Peyer's patch (tissue), 4 donors: ENCODE measurements at regions not wholly inside any gene's neighbourhood (a gene's known extent, or its start where the extent isn't known, plus 50 kb on each side); places are given as distances from the start of the nearest gene placed in this dataset.

Experiments used
- DNase-seq, 3 donors: peaks; one replicate each; pipeline ENCODE4 v3.0.0-alpha.2; 2017 to 2019
- H3K27ac ChIP-seq, 4 donors: fragments of 200-600 bp; sonication (generic); one replicate each; pipeline ENCODE4 v1.5.1; 2016 to 2019
- H3K27me3 ChIP-seq, 2 donors: fragments of 200-600 bp; sonication (generic); one replicate each; pipeline ENCODE4 v1.5.1; 2019
- H3K36me3 ChIP-seq, 3 donors: fragments of 200-600 bp; sonication (generic); one replicate each; pipeline ENCODE4 v1.5.1; 2016 to 2019
- H3K4me1 ChIP-seq, 4 donors: fragments of 200-600 bp; sonication (generic); one replicate each; pipeline ENCODE4 v1.5.1; 2016 to 2019
- H3K4me3 ChIP-seq, 4 donors: fragments of 200-600 bp; sonication (generic); 1 replicate in 3 of 4; 2 replicates in 1 of 4; pipeline ENCODE4 v1.5.1; 2016 to 2019; ENCODE audit warnings: mild to moderate bottlenecking in 1 of 4
- H3K9me3 ChIP-seq, 4 donors: fragments of 200-600 bp; sonication (generic); one replicate each; pipeline ENCODE4 v1.5.1; 2016 to 2019; ENCODE audit warnings: mild to moderate bottlenecking in 1 of 4
- POLR2A ChIP-seq, 2 donors: fragments of 450-650 bp; IDR thresholded peaks; one replicate each; pipeline ENCODE4 v1.5.1; 2017; ENCODE audit warnings: antibody characterized with exemption in 2 of 2, mild to moderate bottlenecking in 2 of 2, moderate library complexity in 2 of 2
- TF ChIP-seq, protein P1 (sequence below), 6 experiments: fragments of 450-650 bp in 4 of 6; fragments of 200-600 bp in 2 of 6; sonication (generic) in 1 of 6; IDR thresholded peaks; one replicate each; pipeline ENCODE4 v1.5.1; 2017 to 2019; ENCODE audit warnings: antibody characterized with exemption in 6 of 6, mild to moderate bottlenecking in 3 of 6, moderate library complexity in 1 of 6

DNA sequence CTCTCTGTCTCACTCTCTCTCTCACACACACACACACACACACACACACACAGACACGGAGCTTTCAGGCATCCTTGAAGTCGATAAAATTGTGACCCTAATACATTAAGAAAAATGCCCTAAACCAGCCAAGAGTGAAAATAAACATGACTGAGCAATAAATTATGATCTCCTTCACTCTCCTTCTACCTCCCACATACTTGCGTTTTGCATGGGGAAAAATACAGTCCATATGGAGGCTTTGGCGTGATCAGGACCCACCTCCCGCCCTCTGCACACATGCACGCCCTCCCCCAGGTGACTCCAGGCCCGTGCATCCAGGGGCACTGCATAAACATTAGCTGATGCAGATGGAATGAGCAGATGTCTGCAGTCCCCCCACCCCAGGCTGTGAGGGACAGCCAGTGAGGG is 114.2 kb upstream of the JARID2 start:
- Histone ChIP-seq H3K36me3 (no peaks in the 10 kb centered on the region), H3K4me3 (no peak overlapping the region), H3K4me1 (no peaks in the 10 kb centered on the region), H3K27me3 (no peaks in the 10 kb centered on the region), H3K27ac (no peak overlapping the region), H3K9me3 (no peaks in the 10 kb centered on the region)
- TF ChIP-seq, protein P1, sequence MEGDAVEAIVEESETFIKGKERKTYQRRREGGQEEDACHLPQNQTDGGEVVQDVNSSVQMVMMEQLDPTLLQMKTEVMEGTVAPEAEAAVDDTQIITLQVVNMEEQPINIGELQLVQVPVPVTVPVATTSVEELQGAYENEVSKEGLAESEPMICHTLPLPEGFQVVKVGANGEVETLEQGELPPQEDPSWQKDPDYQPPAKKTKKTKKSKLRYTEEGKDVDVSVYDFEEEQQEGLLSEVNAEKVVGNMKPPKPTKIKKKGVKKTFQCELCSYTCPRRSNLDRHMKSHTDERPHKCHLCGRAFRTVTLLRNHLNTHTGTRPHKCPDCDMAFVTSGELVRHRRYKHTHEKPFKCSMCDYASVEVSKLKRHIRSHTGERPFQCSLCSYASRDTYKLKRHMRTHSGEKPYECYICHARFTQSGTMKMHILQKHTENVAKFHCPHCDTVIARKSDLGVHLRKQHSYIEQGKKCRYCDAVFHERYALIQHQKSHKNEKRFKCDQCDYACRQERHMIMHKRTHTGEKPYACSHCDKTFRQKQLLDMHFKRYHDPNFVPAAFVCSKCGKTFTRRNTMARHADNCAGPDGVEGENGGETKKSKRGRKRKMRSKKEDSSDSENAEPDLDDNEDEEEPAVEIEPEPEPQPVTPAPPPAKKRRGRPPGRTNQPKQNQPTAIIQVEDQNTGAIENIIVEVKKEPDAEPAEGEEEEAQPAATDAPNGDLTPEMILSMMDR (IDR thresholded peaks at IDR 0.05) = no peak
- no peak for TF ChIP-seq POLR2A (IDR thresholded peaks at IDR 0.05)
- no peak for DNase-seq

DNA sequence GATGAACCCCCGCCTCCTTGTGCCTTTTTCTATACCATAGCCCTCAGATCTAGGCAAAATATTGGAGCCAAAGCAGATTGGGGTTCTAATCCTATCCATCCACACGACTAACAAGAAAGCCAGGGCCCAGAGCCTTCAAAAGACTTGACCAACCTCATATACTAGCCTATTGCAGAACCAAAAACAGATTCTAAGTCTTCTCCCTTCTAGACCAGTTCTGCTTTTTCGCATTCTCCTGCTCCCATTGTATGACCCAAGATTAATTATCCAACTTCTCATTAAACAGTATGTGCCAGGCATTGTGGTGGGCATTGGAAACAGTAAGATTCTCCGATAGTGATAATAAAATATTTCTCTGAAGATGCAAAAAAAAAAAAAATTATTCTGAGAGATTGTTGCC is 113.7 kb upstream of the JARID2 start:
- TF ChIP-seq, protein P1 (IDR thresholded peaks at IDR 0.05) = no peak
- TF ChIP-seq POLR2A (IDR thresholded peaks at IDR 0.05) = no peak
- Histone ChIP-seq H3K27ac (no peak overlapping the region), H3K9me3 (no peaks in the 10 kb centered on the region), H3K36me3 (no peaks in the 10 kb centered on the region), H3K27me3 (no peaks in the 10 kb centered on the region), H3K4me1 (no peaks in the 10 kb centered on the region), H3K4me3 (no peak overlapping the region)
- DNase-seq = no peak

DNA sequence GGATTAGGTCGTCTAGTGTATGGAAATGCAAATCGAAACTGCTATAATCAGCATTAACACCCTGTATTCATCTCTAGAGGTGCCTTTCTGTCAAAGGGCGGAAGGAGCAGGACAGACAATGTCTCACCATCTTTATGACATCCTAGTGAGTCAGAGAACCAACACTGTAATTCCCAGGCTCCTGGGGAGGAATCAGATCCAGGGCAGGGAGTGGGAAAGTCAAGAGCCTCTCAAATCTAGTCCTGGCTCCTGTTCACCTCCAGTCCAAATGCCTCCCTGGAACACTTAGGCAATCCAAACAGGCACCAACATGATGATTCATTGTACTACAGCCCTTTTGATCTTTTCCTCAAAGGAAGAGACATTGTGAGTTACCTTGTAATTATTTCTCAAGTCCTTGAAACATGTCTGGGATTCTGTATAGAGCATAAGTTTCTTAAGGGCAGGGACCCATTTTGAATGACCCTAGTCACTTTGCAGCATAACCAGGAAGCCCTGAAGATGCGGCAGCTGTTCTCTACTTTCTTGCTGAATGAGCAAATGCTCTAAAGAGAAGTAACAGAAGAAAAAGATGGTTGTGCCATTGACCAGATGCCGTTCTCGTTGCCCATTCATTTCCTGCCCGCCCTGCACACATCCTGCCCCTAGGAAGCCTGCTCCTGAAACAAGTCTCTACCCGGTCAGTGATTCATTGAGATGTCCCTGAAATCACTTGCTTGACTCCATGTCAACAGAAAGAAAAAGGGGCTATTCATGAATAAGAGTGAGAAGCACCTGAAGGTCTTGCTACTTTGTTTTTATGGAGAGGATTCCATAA is 112.8 kb upstream of the JARID2 start:
- Histone ChIP-seq H3K4me3 (no peak overlapping the region), H3K27ac (peak overlapping the region in 1 of 4 donors; percentile 4), H3K9me3 (no peaks in the 10 kb centered on the region), H3K4me1 (no peaks in the 10 kb centered on the region), H3K36me3 (no peaks in the 10 kb centered on the region), H3K27me3 (no peaks in the 10 kb centered on the region)
- DNase-seq = peak in 1 of 3 donors; percentile 60
- TF ChIP-seq, protein P1 (IDR thresholded peaks at IDR 0.05) = no peak
- TF ChIP-seq POLR2A (IDR thresholded peaks at IDR 0.05) = no peak

DNA sequence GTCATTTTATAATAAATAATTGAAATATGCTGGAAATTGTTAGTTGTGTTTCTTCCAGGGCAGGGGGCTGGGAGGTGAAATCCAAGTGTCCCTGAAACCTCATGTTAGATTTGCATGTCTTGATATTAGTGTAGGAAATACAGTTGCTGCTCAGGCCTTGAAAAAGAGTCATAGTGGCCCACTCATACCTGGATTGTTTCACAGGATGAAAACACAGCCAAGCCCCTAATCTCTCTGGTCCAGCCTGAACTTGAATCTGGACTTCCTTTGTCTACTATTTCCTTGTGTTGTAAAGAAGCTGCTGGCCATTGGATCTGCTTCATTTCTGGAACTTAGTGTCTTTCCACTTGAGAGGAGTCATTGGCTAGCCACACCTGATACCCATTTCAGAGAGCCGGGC is 108.8 kb upstream of the JARID2 start:
- no peaks in the 10 kb centered on the region for H3K36me3 ChIP-seq
- H3K27ac ChIP-seq = no peak overlapping the region
- TF ChIP-seq POLR2A (IDR thresholded peaks at IDR 0.05) = no peak
- TF ChIP-seq, protein P1 (IDR thresholded peaks at IDR 0.05) = no peak
- no peak overlapping the region for H3K4me3 ChIP-seq
- no peak for DNase-seq
- no peaks in the 10 kb centered on the region for H3K27me3 ChIP-seq
- no peaks in the 10 kb centered on the region for H3K9me3 ChIP-seq
- H3K4me1 ChIP-seq = no peaks in the 10 kb centered on the region

DNA sequence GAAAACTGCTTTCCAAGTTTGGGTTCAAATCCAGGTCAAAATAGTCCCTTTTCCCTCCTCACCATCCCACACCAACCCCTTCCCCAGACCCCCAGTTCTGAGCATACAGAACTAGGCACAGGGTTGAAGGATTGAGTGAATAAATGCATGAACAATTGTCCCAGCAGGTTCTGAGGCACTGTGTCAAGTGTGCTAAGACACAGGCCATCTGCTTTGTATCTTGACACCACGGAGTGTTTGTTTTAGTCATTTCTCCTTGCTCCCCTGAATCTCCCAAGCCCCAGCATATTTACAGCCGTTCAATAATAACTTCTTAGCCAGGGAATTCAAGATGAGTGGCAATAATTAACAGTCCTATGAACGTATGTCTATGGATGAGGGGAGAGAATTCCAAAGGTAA is 102.8 kb upstream of the JARID2 start:
- Histone ChIP-seq H3K4me3 (no peak overlapping the region), H3K27me3 (no peaks in the 10 kb centered on the region), H3K4me1 (no peaks in the 10 kb centered on the region), H3K9me3 (no peaks in the 10 kb centered on the region), H3K27ac (no peak overlapping the region), H3K36me3 (no peaks in the 10 kb centered on the region)
- DNase-seq = no peak
- TF ChIP-seq, protein P1 (IDR thresholded peaks at IDR 0.05) = no peak
- no peak for TF ChIP-seq POLR2A (IDR thresholded peaks at IDR 0.05)
